ENCODE measurements at regions not wholly inside any gene's neighbourhood (a gene's known extent, or its start where the extent isn't known, plus 50 kb on each side); places are given as distances from the start of the nearest gene placed in this dataset.

DNA sequence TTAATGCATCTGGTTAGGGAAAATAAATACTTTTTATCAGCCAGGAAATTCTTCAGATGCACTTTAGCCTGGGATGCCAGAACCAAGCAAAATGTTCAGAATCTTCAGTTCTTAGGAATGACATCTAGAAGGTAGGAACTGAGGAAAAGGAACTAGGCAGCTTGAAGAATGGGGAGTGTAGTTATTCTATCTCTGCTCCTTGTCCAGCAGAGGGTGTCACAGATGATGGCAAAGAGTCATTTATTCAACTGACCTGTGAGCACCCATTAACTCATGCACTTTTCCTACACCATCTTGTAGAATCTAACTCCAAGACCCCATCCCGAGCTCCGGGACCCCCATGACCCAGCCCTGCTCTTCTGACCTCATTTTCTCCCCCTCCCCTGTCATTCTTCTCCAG, 122.1 kb upstream of the ISX start:
- DNase-seq = no peak

DNA sequence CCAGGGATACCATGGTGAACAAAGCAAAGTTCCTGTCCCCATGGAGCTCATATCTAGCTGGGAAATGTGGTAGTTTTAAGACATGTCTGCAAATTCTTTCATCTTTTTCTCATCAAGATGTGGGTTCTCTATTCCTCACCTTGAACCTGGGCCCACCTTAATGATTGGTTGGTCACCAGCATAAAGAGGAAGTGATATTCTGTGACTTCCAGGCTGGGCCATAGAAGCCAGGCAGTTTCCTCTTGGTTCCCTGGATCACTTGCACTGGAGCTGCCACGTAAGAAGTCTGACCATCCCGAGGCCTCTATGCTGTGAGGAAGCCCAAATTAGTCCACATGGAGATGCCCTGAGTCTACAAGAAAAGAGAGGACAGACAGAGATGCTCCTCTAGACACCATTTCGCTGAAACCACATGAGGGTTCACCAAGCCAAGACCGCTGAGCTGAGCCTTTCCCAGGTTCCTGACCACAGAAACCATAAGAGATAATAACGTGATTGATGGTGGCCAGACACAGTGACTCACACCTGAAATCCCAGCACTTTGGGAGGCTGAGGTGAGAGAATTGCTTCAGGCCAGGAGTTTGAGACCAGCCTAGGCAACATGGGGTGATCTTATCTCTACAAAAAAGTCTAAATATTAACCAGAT, 119.5 kb upstream of the ISX start:
- no peak for DNase-seq

DNA sequence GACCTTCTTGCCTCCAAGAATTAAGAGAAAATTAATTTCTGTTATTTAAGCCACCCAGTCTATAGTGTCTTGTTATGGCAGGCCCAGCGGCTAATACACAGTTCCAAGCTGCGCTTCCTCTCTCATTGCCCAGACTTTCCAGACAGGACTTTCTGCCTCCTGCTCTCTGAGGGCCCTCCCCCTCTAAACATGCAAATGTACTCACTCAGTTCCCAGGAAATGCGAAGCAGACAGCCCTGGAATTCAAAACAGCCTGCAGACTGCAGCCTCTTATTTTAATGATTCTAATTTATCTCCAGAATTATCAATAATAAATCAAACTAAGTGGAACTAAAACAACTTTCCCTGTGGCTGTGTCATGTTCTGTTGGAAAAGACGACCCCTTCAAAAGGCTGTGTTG, 115.5 kb upstream of the ISX start:
- DNase-seq = no peak

DNA sequence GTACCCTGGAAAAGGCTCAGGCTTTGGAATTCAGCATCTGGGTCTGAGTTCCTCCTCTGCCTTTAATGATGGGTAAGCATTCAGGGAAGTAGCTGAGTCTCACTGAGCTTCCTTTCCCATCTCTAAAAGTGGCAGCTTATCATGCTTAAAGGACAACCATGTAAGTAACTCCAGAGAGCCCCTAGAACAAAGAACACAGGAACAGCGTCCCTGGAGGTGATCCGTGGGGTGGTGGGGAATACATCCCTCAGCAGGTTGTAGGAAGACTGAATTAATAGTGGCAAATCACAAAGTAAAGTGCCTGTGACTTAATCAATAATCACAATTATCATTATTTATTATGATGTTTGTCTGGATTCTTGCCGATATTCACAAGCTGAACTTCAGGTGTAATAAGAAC, 114.7 kb upstream of the ISX start:
- no peak for DNase-seq

DNA sequence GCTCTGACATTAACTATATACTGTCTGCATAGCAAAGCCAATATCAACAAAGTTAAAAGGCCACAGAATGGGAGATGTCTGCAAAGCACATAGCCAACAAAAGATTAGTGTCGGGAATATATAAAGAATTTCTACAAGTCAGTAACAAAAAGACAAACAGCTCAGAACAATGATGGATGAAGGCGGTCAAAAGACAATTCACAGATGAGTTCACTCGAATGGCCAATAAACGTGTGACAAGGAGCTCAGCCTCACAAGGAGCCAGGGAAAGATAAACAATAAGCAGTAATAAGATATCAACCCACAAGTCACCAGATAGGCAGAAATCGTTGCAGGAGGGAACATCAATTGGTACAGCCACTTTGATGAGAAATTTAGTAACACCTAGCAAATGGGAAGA, 106.0 kb upstream of the ISX start:
- DNase-seq = no peak

DNA sequence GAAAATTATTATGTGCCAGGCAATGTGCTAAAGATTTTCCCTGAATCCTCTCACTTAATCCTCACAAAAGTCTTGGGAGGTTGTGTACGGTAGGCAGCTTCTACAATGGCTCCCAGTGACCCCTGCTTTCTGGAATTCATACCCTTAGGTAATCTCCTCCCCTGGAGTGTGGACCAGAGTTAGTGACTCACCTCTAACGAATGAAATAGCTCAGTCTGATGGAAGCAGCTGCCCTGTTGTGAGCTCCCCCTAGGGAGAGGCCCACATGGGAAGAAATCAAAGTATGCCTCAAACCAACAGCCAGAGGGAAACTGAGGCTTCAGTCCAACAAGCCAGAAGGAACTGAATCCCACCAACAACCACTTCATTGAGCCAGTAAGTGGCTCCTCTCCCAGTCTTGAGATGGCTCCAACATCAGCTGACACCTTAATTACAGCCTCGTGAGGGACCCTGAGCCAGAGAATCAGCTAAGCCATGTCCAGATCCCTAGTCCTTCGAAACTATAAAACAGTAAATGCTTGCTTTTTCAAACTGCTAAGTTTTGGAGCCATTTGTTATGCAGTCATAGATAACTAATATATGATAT, 98.9 kb upstream of the ISX start:
- DNase-seq = no peak

DNA sequence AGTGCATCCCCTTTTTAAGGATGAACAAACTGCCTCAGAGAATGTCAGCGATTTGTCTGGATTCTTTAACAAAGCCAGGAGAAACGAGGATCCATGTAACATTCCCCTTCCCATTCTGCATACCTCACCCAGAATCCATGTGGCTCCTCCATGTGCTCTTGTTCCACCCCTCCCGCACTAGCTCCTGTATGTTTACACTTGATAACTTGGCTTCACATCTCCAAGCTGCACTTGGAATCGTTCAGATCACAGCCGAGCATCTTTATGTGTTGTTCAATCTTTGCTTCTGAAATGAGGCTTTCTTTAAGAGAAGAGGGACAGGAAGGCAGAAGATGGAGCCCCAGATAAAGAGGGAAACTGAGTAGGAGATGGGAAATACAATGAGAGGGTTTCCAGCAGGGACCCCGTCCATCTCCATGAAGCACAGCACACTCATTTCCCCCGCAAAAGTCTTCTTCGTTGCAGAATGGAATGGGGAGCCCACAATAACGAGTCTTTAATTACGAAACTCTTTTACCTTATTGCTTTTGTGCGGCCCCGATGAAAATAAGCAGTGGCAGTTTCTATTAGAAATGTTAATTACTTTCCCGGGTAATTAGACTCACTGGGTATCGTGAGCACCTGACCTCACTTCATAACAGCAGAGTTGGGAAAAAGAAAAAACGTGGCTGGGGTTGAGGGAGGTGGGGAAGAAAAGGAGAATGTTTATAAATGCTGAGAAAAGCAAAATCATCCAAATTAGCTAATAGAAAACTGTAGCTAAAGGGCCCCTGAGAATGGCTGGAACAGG, 96.8 kb upstream of the ISX start:
- DNase-seq = no peak

DNA sequence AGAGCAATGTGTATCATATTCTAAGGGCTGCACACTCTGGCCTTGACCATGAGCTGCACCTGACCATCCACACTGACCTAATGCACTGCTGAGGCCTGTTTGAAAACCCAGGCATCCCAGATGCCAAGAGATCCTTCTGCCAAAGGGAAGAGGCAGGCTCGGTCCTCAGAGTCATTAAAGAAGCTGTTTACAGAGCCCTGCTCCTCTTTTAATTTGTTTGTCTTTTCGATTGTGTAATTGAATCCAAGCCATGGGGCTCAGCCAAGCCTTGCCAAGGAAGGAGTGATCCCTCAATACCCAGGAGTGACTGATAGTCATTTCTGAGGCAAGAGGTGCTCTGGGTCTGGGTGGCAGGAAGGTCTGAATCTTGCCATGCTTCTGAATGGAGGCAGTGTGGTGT, 94.5 kb upstream of the ISX start:
- DNase-seq = no peak

DNA sequence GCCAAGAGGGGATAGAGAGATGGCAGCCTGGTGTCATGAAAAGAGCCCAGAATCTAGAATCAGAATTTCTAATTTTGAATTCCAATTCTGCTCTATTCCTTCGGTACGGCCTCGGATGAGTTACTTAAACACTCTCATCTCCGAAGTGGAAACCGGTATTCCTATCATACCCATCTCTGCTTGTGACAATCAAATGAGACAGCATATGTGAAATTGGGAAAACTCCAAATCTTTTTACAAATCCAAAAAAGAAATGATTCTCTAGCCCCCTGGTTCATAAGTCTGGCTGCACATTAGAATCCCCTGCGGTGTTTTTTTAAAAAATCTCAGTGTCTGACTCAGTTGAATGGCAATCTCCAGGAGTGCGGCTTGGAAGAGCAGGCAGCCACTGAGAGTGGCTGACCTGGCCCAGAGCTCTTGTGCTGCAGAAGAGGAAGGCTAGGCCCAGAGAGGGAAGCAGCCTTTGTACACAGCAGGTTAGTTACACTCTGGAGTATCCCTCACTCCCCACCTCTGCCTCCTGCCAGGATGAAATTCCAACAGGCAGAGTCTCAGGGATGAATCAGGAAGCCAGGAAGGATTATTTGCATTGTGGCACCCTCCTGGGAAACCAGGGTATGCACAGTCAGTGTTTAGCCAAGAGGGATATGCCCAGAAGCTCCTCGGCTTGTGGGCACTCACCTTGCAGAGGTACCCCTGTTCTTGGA, 93.6 kb upstream of the ISX start:
- DNase-seq = no peak

DNA sequence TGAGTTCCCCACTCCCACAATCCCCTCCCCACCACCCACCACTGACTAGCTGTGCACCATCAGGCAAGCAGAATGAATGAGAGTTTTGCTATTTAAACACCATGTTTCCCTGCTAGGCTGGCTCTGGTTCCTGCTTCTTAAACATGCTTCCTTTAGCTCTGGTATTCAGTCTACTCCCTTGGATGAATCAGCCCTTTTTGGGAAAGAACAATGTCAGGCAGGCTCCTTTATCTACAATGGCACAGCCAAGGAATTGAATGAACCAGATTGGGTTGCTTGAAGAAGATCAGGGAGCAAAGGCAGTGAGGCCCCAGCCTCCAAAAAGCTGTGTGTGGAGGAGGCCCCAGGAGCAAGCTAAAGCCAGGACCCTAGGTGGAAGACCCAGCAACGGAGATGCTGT, 92.9 kb upstream of the ISX start:
- DNase-seq = no peak

DNA sequence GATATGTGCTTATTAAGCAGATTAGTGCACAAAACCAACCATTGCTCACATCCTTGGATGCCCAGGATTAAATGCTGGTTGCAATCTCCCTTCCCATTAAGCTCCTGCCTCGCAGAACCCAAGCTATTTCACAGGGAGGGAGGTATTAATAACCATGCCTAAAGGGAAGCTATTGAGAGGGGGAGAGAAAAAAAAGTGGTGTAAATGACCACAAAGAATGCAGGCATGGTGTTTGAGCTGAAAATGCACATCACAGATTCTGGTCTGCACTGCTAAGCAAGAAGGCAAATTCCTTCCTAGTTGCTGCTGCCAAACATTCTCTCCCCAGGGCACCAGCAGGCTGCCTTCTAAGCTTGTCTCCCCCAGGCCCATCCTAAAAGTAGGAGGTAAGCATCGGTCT, 92.0 kb upstream of the ISX start:
- no peak for DNase-seq

DNA sequence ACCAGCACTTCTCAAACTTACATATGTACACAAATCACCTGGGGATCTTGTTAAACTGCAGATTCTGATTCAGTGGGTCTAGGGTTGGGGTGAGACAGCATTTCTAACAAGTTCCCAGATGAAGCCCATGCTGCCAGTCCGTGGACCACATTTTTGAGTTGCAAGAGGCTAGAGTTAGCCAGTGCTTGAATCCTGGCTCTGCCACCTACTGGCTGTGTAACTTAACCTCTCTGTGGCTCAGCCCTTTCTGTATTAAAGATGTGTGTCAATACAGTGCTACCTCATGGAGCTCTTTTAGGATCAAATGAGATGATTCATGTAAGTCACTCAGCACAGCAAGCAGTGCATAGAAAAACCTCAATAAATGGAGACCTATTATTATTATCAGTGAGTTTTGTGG, 90.2 kb upstream of the ISX start:
- DNase-seq = no peak

DNA sequence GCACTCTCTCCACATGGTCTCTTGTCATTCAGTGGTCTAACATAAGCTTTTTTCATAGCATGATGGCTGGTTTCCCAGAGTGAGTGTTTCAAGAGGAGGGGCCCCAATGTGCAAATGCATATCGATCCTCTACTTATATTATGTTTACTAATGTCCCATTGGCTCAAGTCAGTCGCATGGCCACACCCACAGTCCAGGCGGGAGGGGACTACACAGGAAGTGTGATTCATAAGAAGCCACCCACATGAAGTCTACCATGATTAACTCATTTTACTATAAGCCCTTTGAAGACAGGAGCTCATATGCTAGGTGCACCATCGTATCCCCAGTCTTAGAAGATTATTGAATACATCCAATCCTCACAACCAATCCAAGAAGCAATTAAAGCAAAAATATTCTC, 89.5 kb upstream of the ISX start:
- no peak for DNase-seq

DNA sequence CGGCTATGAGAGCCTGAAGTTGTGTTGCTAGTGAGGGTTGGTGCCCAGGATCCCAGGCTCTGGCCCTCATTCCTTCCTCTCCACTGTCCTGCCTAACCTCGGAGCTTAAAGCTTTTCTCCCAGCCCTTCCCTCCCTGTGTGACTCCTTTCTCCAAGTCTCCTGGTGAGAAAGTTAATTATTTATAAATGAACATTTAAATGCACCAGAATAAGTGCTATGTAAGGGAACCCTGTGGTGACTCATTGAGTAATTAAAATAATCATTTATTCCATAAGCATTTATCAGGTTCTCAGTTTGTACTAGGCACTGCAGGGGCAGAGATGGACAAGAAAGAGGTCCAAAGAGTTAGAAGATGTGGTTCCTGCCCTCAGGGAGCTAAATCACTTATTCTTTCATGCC, 89.1 kb upstream of the ISX start:
- DNase-seq = no peak

DNA sequence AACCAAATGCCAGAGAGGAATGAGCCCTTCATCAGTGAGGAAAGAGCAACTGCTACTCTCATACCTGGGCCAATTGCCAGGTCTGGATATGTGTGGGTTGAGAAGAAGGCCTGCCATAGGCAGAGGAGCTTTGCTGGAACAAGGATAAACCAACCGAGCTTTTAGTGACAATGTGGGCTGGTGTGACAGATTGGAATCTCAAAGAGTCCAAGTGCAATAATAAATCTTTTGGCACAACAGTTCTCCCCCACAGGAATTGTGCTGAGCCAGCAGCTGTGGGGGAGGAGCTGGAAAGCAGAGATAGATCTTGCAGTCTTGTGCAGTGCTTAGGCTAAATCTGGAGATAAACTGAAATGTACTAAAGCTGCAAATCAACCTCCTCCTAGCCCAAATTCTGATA, 79.4 kb upstream of the ISX start:
- DNase-seq = no peak

DNA sequence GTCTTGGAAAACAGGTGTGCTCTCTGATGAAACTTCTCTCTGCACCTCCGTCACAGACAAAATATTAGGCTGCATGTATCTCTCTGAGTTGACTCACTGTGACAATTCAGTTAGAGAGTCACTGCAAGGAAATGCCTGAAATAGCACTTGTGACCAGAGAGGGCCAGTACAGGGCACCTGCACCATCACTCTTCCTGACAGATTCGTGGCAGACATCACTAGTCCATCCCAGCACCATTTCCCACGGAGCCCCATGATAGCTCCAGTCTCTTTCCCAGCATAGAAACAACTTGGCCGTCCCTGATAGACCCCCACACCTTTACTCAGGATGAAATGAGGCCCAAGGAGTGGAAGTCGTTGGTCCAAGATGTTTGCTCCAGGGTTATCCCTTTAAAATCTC, 73.3 kb upstream of the ISX start:
- no peak for DNase-seq

DNA sequence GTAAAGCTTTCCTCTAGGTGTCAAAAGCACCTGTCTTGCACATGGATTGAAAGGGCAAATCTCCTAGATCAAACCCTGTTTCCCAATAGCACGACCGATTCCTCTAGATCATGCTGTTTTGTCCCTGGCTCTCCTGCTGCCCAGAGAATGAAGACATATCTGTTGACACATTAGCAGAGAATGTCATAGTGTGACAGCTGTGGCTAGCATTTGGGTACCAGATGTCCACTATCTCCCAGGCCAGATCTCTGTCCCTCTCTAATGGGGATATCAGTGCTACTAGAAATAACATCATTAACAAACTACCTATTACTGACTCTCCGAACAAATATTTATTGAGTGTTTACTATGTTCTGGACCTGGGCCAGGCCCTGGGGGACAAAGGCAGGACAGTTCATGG, 72.4 kb upstream of the ISX start:
- DNase-seq = no peak

DNA sequence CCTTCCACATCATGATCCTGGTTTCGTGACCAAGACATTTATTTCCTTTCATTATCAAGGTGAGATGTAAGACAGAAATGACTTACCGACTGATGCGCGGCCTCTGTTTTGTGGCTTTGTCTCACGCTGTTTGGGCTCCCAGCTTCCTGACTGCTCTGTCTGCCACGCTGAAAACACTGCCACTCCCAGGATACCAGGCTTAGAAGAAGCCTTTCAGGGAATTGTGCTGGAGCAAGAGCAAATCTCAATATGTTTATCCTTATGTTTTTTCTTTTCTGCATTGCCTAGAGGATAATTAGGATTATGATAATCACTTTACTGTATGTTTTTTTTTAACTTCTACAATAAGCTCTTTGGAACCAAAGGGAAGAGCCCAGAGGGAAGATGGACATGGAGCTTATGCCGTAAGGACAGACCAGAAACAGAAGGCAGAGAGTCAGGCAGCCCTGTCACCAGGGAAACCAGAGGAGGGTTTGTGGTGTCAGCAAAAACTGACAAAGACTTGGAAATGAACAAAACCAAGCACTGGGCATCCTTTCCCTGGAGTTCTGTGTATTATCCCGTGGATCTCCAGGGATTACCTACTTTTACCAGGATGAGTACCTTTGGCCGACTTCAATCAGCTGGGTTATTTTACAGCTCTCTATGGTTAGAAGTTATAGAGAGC, 68.2 kb upstream of the ISX start:
- DNase-seq = no peak

DNA sequence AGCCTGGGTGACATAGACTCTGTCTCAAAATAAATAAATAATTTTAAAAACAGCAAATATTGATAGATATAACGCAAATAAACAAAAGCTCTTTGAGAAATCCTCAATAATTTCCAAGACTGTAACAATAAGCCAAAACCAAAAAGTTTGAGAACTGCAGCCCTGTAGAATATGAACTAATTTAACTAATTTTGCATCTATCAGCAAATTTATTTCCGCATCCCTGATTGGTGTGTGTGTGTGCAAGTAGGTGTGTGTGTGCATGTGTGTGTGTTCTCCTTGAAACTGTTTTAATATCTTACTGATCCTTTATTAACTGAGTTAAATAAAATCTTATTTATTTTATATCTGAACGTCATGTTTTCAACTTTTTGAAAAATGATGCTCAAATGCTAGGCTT, 67.0 kb upstream of the ISX start:
- DNase-seq = no peak

DNA sequence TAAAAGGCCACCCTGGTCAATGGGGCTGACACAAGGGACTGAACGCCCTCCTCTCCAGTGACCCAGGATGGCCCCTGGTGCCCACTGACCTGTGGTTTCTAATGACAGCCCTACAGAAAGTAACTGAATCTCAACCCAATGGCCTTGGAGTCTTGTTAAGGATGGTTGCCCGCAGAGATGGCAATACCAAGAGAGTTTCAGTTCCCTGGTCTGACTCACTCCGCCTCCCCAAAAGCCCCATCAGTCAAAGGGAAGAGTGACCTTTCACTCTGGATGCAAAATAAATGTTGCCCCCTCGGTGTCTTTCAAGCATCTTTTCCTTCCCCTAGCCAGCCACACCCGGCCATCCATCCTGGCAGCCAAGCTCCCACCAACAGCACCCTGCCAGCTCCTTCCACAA, 57.7 kb upstream of the ISX start:
- no peak for DNase-seq

DNA sequence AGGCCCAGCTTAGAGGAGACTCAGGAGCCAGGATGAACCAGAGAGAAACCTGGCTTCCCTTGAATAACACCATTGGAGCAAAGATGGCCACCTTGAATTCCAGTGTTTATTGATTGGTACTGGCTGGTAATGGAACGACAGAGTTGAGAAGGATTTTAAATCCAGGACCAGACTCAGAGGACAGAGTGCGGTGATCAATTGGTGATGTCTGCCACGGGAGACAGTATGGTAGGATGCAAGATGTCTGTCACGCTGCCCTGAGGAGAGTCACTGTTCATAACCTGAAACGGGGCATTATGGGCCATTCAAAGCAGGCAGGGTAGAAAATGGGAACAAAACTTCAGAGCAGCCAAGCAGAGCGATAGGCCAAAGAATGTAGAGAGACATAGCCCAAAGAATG, 55.4 kb upstream of the ISX start:
- DNase-seq = no peak

DNA sequence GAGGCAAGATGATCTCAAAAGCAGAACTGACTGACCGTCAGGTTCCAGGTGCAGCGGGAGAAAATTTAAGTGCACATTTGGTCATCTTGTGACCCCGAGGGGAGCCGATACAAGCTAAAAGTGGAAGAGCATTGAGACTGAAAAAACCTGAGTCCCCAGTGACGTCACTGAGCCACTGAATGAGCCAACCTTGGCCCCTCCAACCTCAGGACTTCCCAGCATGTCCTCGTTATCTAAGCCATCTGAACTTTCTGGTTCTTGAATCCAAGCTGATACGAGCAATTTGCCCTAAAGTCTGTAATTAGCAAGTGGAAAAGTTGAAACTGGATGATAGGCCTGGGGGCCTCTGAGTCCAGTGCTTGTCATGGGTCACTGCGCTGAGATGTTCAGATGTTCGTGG, 51.1 kb upstream of the ISX start:
- DNase-seq = no peak

All from NK-92 treated with Interleukin-12 subunit alpha and Interleukin-12 subunit beta, amount 100 ng/mL, for 24 hours (cell line).